A673 (cell line): ENCODE measurements at regions not wholly inside any gene's neighbourhood (a gene's known extent, or its start where the extent isn't known, plus 50 kb on each side); places are given as distances from the start of the nearest gene placed in this dataset.

Experiments used
- BruUV-seq: library from RNA; stranded (reverse); fragments of 400-500 nt; replicated peaks from 2 replicates; lab custom pipeline; 2021; lab: Mats Ljungman, UMichigan
- CTCF ChIA-PET: fragments of 300-600 bp; sonication (Branson Sonifier 250); formaldehyde crosslinking; loops from one replicate; lab custom pipeline; 2022; ENCODE audit warnings: antibody characterized with exemption; lab: Charles Lee
- POLR2A ChIA-PET: fragments of 300-600 bp; sonication (Branson Sonifier 250); formaldehyde crosslinking; loops from one replicate; lab custom pipeline; 2022; ENCODE audit warnings: antibody characterized with exemption; ENCODE audit not compliant: low non-redundant PET; lab: Charles Lee
- DNase-seq: peaks from one replicate; pipeline ENCODE4 v3.0.0-alpha.2; 2015; ENCODE audit warnings: low spot score
- H3K27ac ChIP-seq: fragments of 200-600 bp; sonication (generic); 2 replicates; pipeline ENCODE4 v1.5.1; 2016; ENCODE audit warnings: mixed run types, low read depth, mild to moderate bottlenecking, mixed read lengths, antibody characterized with exemption, low read length; ENCODE audit not compliant: poor library complexity, severe bottlenecking
- H3K27me3 ChIP-seq: fragments of 200-600 bp; sonication (generic); replicated peaks from 2 replicates; pipeline ENCODE4 v1.6.1; 2017; ENCODE audit warnings: mixed run types, low read depth, mild to moderate bottlenecking, mixed read lengths, antibody characterized with exemption, low read length; ENCODE audit not compliant: insufficient read depth, poor library complexity
- H3K36me3 ChIP-seq: fragments of 200-600 bp; sonication (generic); 2 replicates; pipeline ENCODE4 v1.6.1; 2016; ENCODE audit warnings: mixed run types, mild to moderate bottlenecking, mixed read lengths, antibody characterized with exemption, low read length; ENCODE audit not compliant: insufficient read depth, poor library complexity, severe bottlenecking
- H3K4me1 ChIP-seq: fragments of 200-600 bp; sonication (generic); 2 replicates; pipeline ENCODE4 v1.6.1; 2017; ENCODE audit warnings: mixed run types, mild to moderate bottlenecking, mixed read lengths, antibody characterized with exemption, low read length; ENCODE audit not compliant: insufficient read depth, poor library complexity, severe bottlenecking
- H3K4me3 ChIP-seq: fragments of 200-600 bp; sonication (generic); 2 replicates; pipeline ENCODE4 v1.5.1; 2016; ENCODE audit warnings: low read depth, mixed run types, mild to moderate bottlenecking, mixed read lengths, low read length; ENCODE audit not compliant: poor library complexity, severe bottlenecking
- H3K9me3 ChIP-seq: fragments of 200-600 bp; sonication (generic); 2 replicates; pipeline ENCODE4 v1.6.1; 2016; ENCODE audit warnings: mixed run types, low read depth, mild to moderate bottlenecking, mixed read lengths, antibody characterized with exemption, low read length; ENCODE audit not compliant: poor library complexity, severe bottlenecking
- EZH2 ChIP-seq: fragments of 200-600 bp; sonication (generic); IDR thresholded peaks from 2 replicates; pipeline ENCODE4 v1.6.1; 2017; ENCODE audit warnings: borderline replicate concordance, low read depth, mild to moderate bottlenecking, mixed read lengths, antibody characterized with exemption, low read length; ENCODE audit not compliant: poor library complexity, severe bottlenecking
- intact Hi-C: fragments of 100-400 bp; cut with micrococcal nuclease; formaldehyde crosslinking; loops from one replicate; pipeline ENCODE4 v1.10.0; 2022; ENCODE audit not compliant: unreplicated experiment
- TF ChIP-seq, protein P1 (sequence below): fragments of 300-800, 200-600 bp; sonication (generic); conservative IDR thresholded peaks from 2 replicates; pipeline ENCODE4 v1.5.1; 2017; ENCODE audit warnings: low read depth, mild to moderate bottlenecking, antibody characterized with exemption, low read length, moderate library complexity, mixed read lengths

DNA sequence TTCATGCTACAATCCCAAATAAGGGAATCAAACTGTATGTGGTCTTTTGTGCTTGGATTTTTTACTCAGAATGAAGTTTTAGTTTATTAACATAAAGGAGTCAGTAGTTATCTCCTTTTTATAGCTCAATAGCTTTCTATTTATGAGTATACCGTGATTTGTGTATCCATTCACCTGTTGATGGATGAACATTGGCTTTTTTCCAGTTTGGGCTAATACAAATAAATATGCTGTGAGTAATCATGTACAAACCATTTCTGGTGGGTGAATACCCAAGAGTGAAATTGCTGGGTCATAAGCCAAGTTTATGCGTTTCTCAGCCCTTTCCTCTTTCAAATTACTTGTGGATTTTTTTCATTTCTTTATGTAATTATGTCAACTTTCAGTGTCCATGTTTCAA, 395.3 kb downstream of the OSTF1 start:
- no peaks in the 10 kb centered on the region for H3K4me1 ChIP-seq
- no TSS peak for BruUV-seq
- TF ChIP-seq, protein P1, sequence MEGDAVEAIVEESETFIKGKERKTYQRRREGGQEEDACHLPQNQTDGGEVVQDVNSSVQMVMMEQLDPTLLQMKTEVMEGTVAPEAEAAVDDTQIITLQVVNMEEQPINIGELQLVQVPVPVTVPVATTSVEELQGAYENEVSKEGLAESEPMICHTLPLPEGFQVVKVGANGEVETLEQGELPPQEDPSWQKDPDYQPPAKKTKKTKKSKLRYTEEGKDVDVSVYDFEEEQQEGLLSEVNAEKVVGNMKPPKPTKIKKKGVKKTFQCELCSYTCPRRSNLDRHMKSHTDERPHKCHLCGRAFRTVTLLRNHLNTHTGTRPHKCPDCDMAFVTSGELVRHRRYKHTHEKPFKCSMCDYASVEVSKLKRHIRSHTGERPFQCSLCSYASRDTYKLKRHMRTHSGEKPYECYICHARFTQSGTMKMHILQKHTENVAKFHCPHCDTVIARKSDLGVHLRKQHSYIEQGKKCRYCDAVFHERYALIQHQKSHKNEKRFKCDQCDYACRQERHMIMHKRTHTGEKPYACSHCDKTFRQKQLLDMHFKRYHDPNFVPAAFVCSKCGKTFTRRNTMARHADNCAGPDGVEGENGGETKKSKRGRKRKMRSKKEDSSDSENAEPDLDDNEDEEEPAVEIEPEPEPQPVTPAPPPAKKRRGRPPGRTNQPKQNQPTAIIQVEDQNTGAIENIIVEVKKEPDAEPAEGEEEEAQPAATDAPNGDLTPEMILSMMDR, result no peak
- TF ChIP-seq EZH2, result no peak
- POLR2A ChIA-PET, result interaction anchor here (0.6 kb wide), 1 partner anchor 8 kb away, joined by 3 read pairs; no protein-coding TSS in a partner anchor
- DNase-seq, result no peak
- H3K27me3 ChIP-seq, result no peaks in the 10 kb centered on the region
- intact Hi-C loops, result loop anchor here (10.0 kb wide), 1 partner anchor 149 kb away; no protein-coding TSS in a partner anchor
- no peak overlapping the region for H3K4me3 ChIP-seq
- no peak overlapping the region for H3K27ac ChIP-seq
- H3K9me3 ChIP-seq, result no peaks in the 10 kb centered on the region
- H3K36me3 ChIP-seq, result no peaks in the 10 kb centered on the region
- CTCF ChIA-PET, result no interaction called here

DNA sequence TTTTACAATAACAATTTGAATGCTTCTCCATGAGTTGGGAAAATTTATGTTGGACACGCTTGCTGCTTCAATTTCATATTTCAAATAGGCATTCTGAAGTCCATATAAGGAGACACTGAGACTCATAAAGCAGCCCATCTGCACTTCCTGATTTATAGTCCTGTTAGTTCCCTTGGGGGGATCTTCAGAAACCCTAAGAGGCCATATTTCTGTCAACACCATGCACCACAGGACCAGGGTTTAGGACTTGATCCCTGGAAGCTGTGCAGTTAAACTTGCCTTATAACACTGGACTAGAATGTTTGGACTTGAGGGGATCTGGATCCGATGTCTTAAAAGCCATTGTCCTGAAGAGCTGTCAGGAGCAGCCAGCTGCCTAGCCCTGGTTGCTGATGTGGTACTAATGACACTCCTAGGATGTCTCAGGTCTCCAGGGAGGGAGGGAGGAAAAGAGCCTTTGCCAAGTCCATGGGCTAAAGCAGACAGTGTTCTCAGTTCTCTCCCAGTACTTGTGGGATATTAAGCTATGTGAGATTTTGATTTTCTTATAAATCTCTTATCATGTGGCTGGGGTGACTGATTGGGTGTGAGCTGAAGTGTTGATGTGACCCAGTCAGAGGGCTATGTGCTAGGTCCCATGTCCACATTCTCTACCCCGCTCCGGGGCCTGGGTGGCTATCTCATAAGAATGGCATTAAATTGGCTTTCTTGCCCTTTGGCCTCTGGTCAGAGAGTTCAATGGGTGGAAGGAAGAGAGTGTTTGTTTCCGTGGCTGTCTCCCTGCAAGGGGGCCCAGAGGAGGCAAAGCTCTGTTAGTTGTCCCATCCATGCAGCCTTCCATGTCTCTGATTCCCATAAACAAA, 399.8 kb downstream of the OSTF1 start:
- POLR2A ChIA-PET, result no interaction called here
- no peak overlapping the region for H3K4me3 ChIP-seq
- CTCF ChIA-PET, result no interaction called here

DNA sequence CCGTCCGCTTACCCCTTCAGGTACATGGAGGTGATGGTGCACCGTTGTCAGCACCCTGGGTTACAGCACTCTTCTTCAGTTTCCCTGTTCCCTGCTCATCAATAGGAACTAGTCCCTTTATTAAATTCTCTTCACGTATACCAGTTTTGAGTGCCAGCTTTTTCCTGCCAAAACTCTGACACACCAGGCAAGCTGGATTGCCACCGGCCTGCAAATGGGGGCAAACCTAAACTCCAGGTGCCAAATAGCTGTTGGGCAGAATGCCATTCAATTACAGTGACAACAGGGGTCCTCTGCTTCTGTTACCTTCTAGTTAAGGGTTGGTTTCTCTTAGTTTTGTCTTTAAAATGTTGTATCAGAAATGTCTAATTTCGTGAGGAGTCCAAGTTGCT, 400.4 kb downstream of the OSTF1 start:
- Histone ChIP-seq H3K27me3 (no peaks in the 10 kb centered on the region), H3K36me3 (no peaks in the 10 kb centered on the region), H3K4me1 (no peaks in the 10 kb centered on the region), H3K4me3 (no peak overlapping the region), H3K9me3 (no peaks in the 10 kb centered on the region), H3K27ac (no peak overlapping the region)
- intact Hi-C loops, result loop anchor here (10.0 kb wide), 1 partner anchor 154 kb away; no protein-coding TSS in a partner anchor
- CTCF ChIA-PET, result no interaction called here
- POLR2A ChIA-PET, result no interaction called here
- DNase-seq, result no peak
- BruUV-seq, result no TSS peak
- no peak for TF ChIP-seq EZH2
- TF ChIP-seq, protein P1, result no peak

More for the DNA sequence above, 399.8 kb downstream of the OSTF1 start:
- Histone ChIP-seq H3K36me3 (no peaks in the 10 kb centered on the region), H3K27ac (no peak overlapping the region), H3K4me1 (no peaks in the 10 kb centered on the region), H3K9me3 (no peaks in the 10 kb centered on the region), H3K27me3 (no peaks in the 10 kb centered on the region)
- DNase-seq, result peak; percentile 1
- no TSS peak for BruUV-seq
- TF ChIP-seq EZH2, result no peak
- TF ChIP-seq, protein P1, result no peak
- intact Hi-C loops, result loop anchor here (10.0 kb wide), 1 partner anchor 153 kb away; no protein-coding TSS in a partner anchor
